GM23248 (cell line): ENCODE measurements at regions not wholly inside any gene's neighbourhood (a gene's known extent, or its start where the extent isn't known, plus 50 kb on each side); places are given as distances from the start of the nearest gene placed in this dataset.

Source experiments
- EZH2 ChIP-seq: fragments of 200-600 bp; sonication (generic); IDR thresholded peaks from 2 replicates; pipeline ENCODE4 v1.6.1; 2018; ENCODE audit warnings: antibody characterized with exemption, mild to moderate bottlenecking; ENCODE audit not compliant: insufficient read depth, poor library complexity, severe bottlenecking
- EZH2phosphoT487 ChIP-seq: fragments of 200-600 bp; sonication (generic); IDR thresholded peaks from 2 replicates; pipeline ENCODE4 v1.6.1; 2018; ENCODE audit warnings: antibody characterized with exemption, moderate library complexity, mild to moderate bottlenecking, low read depth; ENCODE audit not compliant: insufficient read depth

DNA sequence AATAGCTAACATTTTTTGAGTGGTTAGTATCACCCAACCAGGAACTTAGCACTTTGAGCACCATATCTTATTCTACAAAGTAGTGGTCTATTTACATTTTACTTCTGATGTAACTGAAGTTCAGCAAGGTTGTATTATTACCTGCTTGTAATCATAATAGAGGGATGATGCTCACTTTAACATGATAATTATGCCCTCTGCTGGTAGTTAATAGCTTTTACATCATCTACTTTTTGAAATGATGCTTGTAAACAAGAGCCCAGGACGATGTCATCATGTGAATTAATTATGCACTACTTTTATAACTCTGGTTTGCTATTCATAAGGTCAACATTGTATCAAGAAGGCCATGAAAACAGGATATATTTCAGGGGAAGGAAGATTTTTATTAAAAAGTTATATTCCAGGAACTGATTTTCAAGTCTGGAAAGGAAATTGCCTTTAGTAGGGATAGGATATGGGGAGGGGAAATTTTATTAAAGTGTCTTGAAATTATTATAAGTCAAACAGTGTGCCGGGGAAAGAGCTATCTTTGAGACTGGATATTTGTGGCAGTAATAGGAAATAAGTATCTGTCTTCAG lies 80.3 kb upstream of the SCIN start:
- no peak for TF ChIP-seq EZH2phosphoT487
- no peak for TF ChIP-seq EZH2
